ENCODE measurements at regions not wholly inside any gene's neighbourhood (a gene's known extent, or its start where the extent isn't known, plus 50 kb on each side); places are given as distances from the start of the nearest gene placed in this dataset.

DNA sequence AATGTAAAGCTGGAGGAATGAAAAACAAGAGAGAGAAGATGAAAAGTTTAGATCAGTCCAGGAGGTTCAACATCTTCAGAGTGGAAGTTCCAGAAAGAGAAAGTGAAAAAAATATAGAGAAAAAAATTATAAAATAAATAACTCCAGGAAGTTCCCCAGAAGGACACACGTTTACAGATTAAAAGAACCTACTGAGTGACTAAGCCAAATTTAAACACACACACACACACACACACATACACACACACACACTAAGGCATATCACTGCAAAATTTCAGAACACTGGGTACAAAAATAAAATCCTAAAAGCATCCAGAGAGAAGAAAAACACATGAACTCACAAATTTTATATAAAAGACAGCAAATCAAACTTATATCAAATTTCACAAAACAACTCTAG, 85.9 kb upstream of the PMAIP1 start:
- Histone ChIP-seq H3K79me2 (ENCODE audit: control insufficient read depth, insufficient read depth, low read length) (no peaks in the 10 kb centered on the region), H3K9ac (ENCODE audit: control insufficient read depth, insufficient read depth, low read length) (no peak overlapping the region), H3K4me2 (ENCODE audit: control insufficient read depth, insufficient read depth) (no peak overlapping the region), H3K27me3 (replicated peaks in 1 of 2; ENCODE audit: control insufficient read depth in 2 of 2, insufficient read depth in 2 of 2, low read length in 1 of 2) (no peaks in the 10 kb centered on the region), H3K9me3 (replicated peaks; ENCODE audit: control insufficient read depth, insufficient read depth, low read length) (no peaks in the 10 kb centered on the region), H4K20me1 (ENCODE audit: control insufficient read depth, insufficient read depth) (no peaks in the 10 kb centered on the region), H3K36me3 (ENCODE audit: control insufficient read depth in 2 of 2, insufficient read depth in 2 of 2, low read length in 1 of 2) (no peaks in the 10 kb centered on the region), H2AFZ (ENCODE audit: control insufficient read depth, low read depth, low read length) (no peak overlapping the region), H3K27ac (ENCODE audit: control insufficient read depth, insufficient read depth) (no peak overlapping the region), H3K4me1 (ENCODE audit: control insufficient read depth, insufficient read depth, low read length) (no peaks in the 10 kb centered on the region), H3K4me3 (no peak overlapping the region)
- no peak for DNase-seq (ENCODE audit: low read depth, low spot score)
- SMC1A ChIA-PET (ENCODE audit: uncharacterized antibody, unreplicated experiment) = interaction anchor here (0.7 to 3.4 kb wide), 2 partner anchors 9 to 929 kb away, joined by 3 to 18 read pairs; no protein-coding TSS in a partner anchor
- RAD21 ChIA-PET (ENCODE audit: unreplicated experiment) = interaction anchor here (1.6 to 1.7 kb wide), 2 partner anchors 9 to 22 kb away, joined by 3 to 7 read pairs; no protein-coding TSS in a partner anchor
- intact Hi-C loops (cut with micrococcal nuclease; ENCODE audit: unreplicated experiment) (no loop called here), in situ Hi-C loops (cut with MboI) (no loop called here)
- CTCF ChIA-PET = interaction anchor here (0.8 to 5.8 kb wide), 2 partner anchors 10 to 353 kb away, joined by 3 to 59 read pairs; no protein-coding TSS in a partner anchor
- TF ChIP-seq ZNF592 (IDR thresholded peaks at IDR 0.05) = no peak
- TF ChIP-seq JUNB (IDR thresholded peaks at IDR 0.05) = no peak
- WGBS (ENCODE audit: insufficient coverage, insufficient replicate concordance, low lambda C conversion rate, missing lambda C conversion rate) = 5% methylated on average over 1 of the region's 1 CpG
- POLR2A ChIA-PET = interaction anchor here (0.6 kb wide), 1 partner anchor 164 kb away, joined by 3 read pairs; no protein-coding TSS in a partner anchor
- no peak for FAIRE-seq
- no TSS peak for BruUV-seq (replicated peaks)
- no peak for ATAC-seq

All from GM12878 (cell line).